Smooth muscle cell (in vitro differentiated cells): ENCODE measurements at regions not wholly inside any gene's neighbourhood (a gene's known extent, or its start where the extent isn't known, plus 50 kb on each side); places are given as distances from the start of the nearest gene placed in this dataset.
A peak's percentile ranks its signal among the peaks of the same experiment; 100 is the strongest.

ENCODE experiments used
- DNase-seq: peaks from one replicate; lab custom pipeline; 2025; ENCODE audit not compliant: unreplicated experiment; lab: John Stamatoyannopoulos, UW
- H2AFZ ChIP-seq: fragments of 200-600 bp; sonication (generic); 2 replicates; pipeline ENCODE4 v1.6.0; 2016; ENCODE audit warnings: antibody characterized with exemption, low read depth, mild to moderate bottlenecking
- H3F3A ChIP-seq: fragments of 200-600 bp; sonication (generic); 2 replicates; pipeline ENCODE4 v1.6.0; 2017; ENCODE audit warnings: antibody characterized with exemption, low read depth
- H3K27ac ChIP-seq: fragments of 200-600 bp; sonication (generic); 2 replicates; pipeline ENCODE4 v1.5.1; 2016; ENCODE audit warnings: low read depth, mild to moderate bottlenecking
- H3K27me3 ChIP-seq: fragments of 200-600 bp; sonication (generic); 2 replicates; pipeline ENCODE4 v1.6.1; 2016; ENCODE audit warnings: low read depth, mild to moderate bottlenecking
- H3K36me3 ChIP-seq: fragments of 200-600 bp; sonication (generic); 2 replicates; pipeline ENCODE4 v1.5.1; 2016; ENCODE audit warnings: low read depth
- H3K4me1 ChIP-seq: fragments of 200-600 bp; sonication (generic); 2 replicates; pipeline ENCODE4 v1.5.1; 2016; ENCODE audit warnings: low read depth
- H3K4me2 ChIP-seq: fragments of 200-600 bp; sonication (generic); 2 replicates; pipeline ENCODE4 v1.6.0; 2016; ENCODE audit warnings: mild to moderate bottlenecking
- H3K4me3 ChIP-seq: fragments of 200-600 bp; sonication (generic); 2 replicates; pipeline ENCODE4 v1.5.1; 2016; ENCODE audit warnings: mild to moderate bottlenecking
- H3K79me2 ChIP-seq: fragments of 200-600 bp; sonication (generic); 2 replicates; pipeline ENCODE4 v1.6.0; 2016; ENCODE audit warnings: low read depth, mild to moderate bottlenecking
- H3K9ac ChIP-seq: fragments of 200-600 bp; sonication (generic); 2 replicates; pipeline ENCODE4 v1.6.0; 2016; ENCODE audit warnings: low read depth
- H3K9me3 ChIP-seq: fragments of 200-600 bp; sonication (generic); replicated peaks from 2 replicates; pipeline ENCODE4 v1.5.1; 2016; ENCODE audit warnings: low read depth
- H4K20me1 ChIP-seq: fragments of 200-600 bp; sonication (generic); 2 replicates; pipeline ENCODE4 v1.6.0; 2016; ENCODE audit warnings: low read depth
- WGBS: methylation state at CpG from one replicate; pipeline ENCODE4 v1.1.7; 2016; ENCODE audit warnings: low lambda C conversion rate; 5-methylcytosine and 5-hydroxymethylcytosine counted together
- TF ChIP-seq, protein P1 (sequence below): fragments of 200-600 bp; sonication (generic); IDR thresholded peaks from 2 replicates; pipeline ENCODE4 v1.5.1; 2017; ENCODE audit warnings: borderline replicate concordance, mild to moderate bottlenecking, antibody characterized with exemption; ENCODE audit not compliant: insufficient read depth, poor library complexity, severe bottlenecking

DNA sequence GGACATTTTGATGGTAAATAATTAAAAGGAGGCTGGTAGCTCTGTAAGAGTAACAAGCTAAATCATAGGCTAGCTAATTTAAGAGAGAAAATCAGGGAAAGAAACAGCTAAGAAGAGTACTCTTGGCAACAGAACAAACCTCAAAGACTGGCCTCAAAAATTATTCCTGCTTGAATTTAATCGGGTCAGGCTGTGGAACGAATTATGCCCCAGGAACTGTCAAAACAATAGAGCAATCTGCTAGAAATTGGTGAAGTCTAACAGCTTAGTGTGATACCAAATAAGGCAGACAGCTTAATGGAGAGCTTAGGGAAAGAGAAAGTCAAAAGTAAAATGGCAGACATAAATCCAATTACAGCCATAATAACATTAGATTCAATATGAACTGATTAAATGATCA lies 215.7 kb downstream of the MREG start:
- H3K27me3 ChIP-seq: no peaks in the 10 kb centered on the region
- 93% methylated on average over 2 of the region's 2 CpGs for WGBS
- peak overlapping the region; percentile 49 for H2AFZ ChIP-seq
- no peak overlapping the region for H3K4me2 ChIP-seq
- H3K4me1 ChIP-seq: peaks cover 21% of the 10 kb centered on the region
- H3F3A ChIP-seq: peaks cover 9% of the 10 kb centered on the region
- no peaks in the 10 kb centered on the region for H3K9me3 ChIP-seq
- no peak overlapping the region for H3K27ac ChIP-seq
- H4K20me1 ChIP-seq: no peaks in the 10 kb centered on the region
- no peak for DNase-seq
- TF ChIP-seq, protein P1, sequence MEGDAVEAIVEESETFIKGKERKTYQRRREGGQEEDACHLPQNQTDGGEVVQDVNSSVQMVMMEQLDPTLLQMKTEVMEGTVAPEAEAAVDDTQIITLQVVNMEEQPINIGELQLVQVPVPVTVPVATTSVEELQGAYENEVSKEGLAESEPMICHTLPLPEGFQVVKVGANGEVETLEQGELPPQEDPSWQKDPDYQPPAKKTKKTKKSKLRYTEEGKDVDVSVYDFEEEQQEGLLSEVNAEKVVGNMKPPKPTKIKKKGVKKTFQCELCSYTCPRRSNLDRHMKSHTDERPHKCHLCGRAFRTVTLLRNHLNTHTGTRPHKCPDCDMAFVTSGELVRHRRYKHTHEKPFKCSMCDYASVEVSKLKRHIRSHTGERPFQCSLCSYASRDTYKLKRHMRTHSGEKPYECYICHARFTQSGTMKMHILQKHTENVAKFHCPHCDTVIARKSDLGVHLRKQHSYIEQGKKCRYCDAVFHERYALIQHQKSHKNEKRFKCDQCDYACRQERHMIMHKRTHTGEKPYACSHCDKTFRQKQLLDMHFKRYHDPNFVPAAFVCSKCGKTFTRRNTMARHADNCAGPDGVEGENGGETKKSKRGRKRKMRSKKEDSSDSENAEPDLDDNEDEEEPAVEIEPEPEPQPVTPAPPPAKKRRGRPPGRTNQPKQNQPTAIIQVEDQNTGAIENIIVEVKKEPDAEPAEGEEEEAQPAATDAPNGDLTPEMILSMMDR: no peak
- no peaks in the 10 kb centered on the region for H3K79me2 ChIP-seq
- no peaks in the 10 kb centered on the region for H3K36me3 ChIP-seq
- H3K4me3 ChIP-seq: no peak overlapping the region
- H3K9ac ChIP-seq: no peak overlapping the region

DNA sequence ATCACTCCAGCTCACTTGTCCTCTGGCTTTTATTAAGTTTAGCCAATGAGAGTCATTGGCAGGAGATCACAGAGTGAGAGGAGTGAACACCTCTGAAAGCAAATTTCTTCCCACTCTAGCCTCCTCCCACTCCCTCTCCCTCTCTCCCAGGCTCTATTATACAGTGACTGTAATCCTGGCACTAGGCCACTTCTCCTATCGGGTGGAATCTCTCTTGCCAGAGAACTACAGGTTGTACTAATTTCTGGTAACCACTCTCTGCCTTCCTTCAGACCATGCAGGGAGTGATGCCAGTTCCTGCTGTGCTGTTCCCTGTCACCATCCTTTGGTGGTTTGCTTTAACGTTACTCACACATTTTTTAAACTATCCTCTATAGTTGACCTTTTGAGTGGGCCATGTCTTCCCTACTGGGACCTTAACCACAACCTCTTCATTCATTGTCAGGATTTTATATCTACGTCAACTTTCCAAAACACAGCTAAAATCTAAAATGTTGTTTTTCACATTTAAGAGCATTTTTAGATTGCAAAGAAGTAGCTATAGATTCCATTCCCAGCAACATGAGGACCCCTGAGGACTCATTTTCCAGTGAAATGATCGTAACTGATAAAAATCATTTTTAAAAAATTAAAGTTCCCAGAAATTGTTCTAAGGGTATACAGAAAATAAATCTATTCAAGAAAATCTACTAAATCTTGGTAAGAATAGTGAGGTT lies 217.1 kb downstream of the MREG start:
- H3K36me3 ChIP-seq: no peaks in the 10 kb centered on the region
- TF ChIP-seq, protein P1: no peak
- no peaks in the 10 kb centered on the region for H3K9me3 ChIP-seq
- H3K27me3 ChIP-seq: no peaks in the 10 kb centered on the region
- peak overlapping the region; percentile 27 for H3K4me2 ChIP-seq
- H2AFZ ChIP-seq: no peak overlapping the region
- H3K4me1 ChIP-seq: peaks cover 21% of the 10 kb centered on the region
- no peaks in the 10 kb centered on the region for H3K79me2 ChIP-seq
- no peaks in the 10 kb centered on the region for H4K20me1 ChIP-seq
- DNase-seq: no peak
- peaks cover 9% of the 10 kb centered on the region for H3F3A ChIP-seq
- no peak overlapping the region for H3K4me3 ChIP-seq
- H3K27ac ChIP-seq: peak overlapping the region; percentile 87
- no peak overlapping the region for H3K9ac ChIP-seq
- 48% methylated on average over 4 of the region's 4 CpGs for WGBS

DNA sequence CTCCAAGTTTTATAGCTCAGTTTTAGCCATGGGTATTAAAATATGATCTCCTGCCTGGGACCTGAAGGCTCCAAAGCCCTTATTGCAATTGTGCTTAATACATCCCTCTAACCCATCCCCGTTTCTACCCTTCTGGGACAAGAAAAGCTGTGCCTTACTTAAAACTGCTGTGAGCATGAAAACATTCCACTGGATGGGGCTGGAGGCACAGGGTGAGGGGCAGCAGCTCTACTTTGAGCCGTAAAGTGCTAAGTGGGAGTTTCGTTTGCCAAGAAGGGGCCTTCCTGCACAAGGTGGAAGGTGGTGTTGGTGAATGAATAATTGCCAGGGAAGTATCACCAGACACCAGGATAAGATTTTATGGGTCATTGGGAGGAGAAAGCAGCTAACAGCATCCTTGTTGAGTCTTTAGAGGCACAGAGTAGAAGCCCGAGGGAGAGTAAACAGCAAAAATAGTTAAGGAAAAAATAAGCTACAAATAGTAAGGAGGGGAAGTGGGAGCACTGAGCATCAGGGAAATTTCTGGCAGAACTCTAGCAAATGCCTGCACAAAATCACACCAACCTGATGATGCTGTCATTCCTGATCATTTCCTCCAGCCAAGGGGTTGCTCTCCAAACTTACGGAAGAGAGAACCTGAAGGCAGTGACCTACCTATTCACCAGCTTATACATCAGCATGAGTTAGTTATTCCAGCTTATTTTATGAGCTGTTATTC lies 218.4 kb downstream of the MREG start:
- Histone ChIP-seq H3K9me3 (no peaks in the 10 kb centered on the region), H3K4me1 (peaks cover 21% of the 10 kb centered on the region), H3K4me2 (peak overlapping the region; percentile 27), H2AFZ (no peak overlapping the region), H3K4me3 (no peak overlapping the region), H3F3A (peaks cover 9% of the 10 kb centered on the region), H3K36me3 (no peaks in the 10 kb centered on the region), H3K79me2 (no peaks in the 10 kb centered on the region), H3K27ac (peak overlapping the region; percentile 87), H3K9ac (peak overlapping the region; percentile 65), H4K20me1 (no peaks in the 10 kb centered on the region), H3K27me3 (no peaks in the 10 kb centered on the region)
- 32% methylated on average over 5 of the region's 5 CpGs for WGBS
- TF ChIP-seq, protein P1: peak; percentile 29
- DNase-seq: no peak
